Keratinocyte (primary cell): ENCODE measurements at regions not wholly inside any gene's neighbourhood (a gene's known extent, or its start where the extent isn't known, plus 50 kb on each side); places are given as distances from the start of the nearest gene placed in this dataset.
"Not testable (repeated sequence)": the region's sequence is repeated elsewhere in the genome, so short reads cannot be mapped to it uniquely, and the experiment has no call there.

Source experiments
- CTCF ChIP-seq, 3 experiments: IDR thresholded peaks in 1 of 3; conservative IDR thresholded peaks in 1 of 3; optimal IDR thresholded peaks in 1 of 3; 2 replicates in 2 of 3; 3 replicates in 1 of 3; pipeline versions ENCODE3 to v1.5.1; 2011; ENCODE audit warnings: low read length in 3 of 3, mild to moderate bottlenecking in 3 of 3, moderate library complexity in 2 of 3, control low read depth in 1 of 3, inconsistent platforms in 1 of 3; ENCODE audit not compliant: insufficient read depth in 2 of 3; ENCODE audit errors: extremely low read depth in 1 of 3
- EZH2 ChIP-seq: IDR thresholded peaks from one replicate; pipeline ENCODE4 v1.6.1; 2012; ENCODE audit warnings: inconsistent platforms, mild to moderate bottlenecking, low read length, moderate library complexity

- not testable (repeated sequence) for TF ChIP-seq CTCF (optimal IDR thresholded peaks at IDR 0.05 in 1 of 3, IDR thresholded peaks at IDR 0.05 in 1 of 3, conservative IDR thresholded peaks at IDR 0.05 in 1 of 3; ENCODE audit: extremely low read depth in 1 of 3, insufficient read depth in 2 of 3, low read length in 3 of 3); EZH2
Observed at GRCh38 chr2:34702391-34702790, 1103.3 kb upstream of the FAM98A start.
